ENCODE measurements at regions not wholly inside any gene's neighbourhood (a gene's known extent, or its start where the extent isn't known, plus 50 kb on each side); places are given as distances from the start of the nearest gene placed in this dataset.

DNA sequence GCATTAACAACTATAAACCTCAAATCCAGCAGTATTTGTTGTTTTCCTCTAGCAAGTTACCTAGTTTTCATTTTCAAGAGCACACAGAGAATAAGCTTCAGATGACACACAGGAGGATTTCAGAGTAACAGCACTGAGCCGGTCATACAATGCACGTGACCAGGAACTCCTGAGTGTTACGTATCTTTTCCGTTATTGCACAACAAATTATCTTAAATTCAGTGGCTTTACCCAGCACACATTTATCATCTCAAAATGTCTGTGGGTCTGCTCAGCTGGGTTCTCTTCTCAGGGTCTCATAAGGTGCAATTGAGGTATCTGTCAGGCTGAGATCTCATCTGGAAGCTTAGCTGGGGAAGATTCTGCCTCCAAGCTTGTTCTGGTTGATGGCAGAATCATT, 379.5 kb upstream of the KLHL29 start:
- ATAC-seq (no peak), DNase-seq (no peak)
- H3K4me1 Mint-ChIP-seq = no peaks in the 10 kb centered on the region
- POLR2A ChIA-PET = no interaction called here
- no peak overlapping the region for H3K4me3 Mint-ChIP-seq
- H3K27me3 Mint-ChIP-seq = peaks cover 0 to 10% (median 6%) of the 10 kb centered on the region in 5 donors
- no peaks in the 10 kb centered on the region for H3K36me3 Mint-ChIP-seq
- peaks cover 0 to 8% (median 0%) of the 10 kb centered on the region in 9 donors for H3K9me3 Mint-ChIP-seq
- H3K27ac Mint-ChIP-seq = no peak overlapping the region

GRCh38 chr2:23007631-23008235, 377.2 kb upstream of the KLHL29 start:
- H3K27ac Mint-ChIP-seq = no peak overlapping the region
- H3K4me1 Mint-ChIP-seq = no peaks in the 10 kb centered on the region
- DNase-seq (no peak), ATAC-seq (no peak)
- H3K36me3 Mint-ChIP-seq = no peaks in the 10 kb centered on the region
- POLR2A ChIA-PET = no interaction called here
- H3K4me3 Mint-ChIP-seq = no peak overlapping the region
- peaks cover 0 to 10% (median 7%) of the 10 kb centered on the region in 5 donors for H3K27me3 Mint-ChIP-seq
- H3K9me3 Mint-ChIP-seq = no peaks in the 10 kb centered on the region

DNA sequence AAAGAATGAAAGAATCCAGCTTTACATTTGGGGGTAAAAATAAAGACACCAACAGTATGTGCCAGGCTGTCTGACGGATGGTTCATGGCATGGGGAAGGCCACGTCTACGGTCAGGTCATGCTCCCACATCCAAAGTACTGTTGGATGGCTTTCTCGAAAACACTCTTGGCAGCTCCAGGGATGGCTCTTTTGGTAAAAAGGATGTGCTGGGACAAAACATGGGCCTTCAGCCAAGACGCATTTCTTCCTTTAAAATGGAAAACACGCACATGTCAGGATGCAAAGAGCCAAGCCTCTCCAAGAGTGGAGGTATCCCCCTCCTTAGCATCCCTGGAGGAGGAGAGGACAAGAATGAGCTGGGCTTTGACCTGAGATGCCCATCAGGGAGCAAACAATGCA, 376.5 kb upstream of the KLHL29 start:
- Mint-ChIP-seq H3K9me3 (no peaks in the 10 kb centered on the region), H3K4me1 (no peaks in the 10 kb centered on the region), H3K27me3 (peaks cover 0 to 10% (median 7%) of the 10 kb centered on the region in 5 donors), H3K36me3 (no peaks in the 10 kb centered on the region), H3K27ac (no peak overlapping the region), H3K4me3 (no peak overlapping the region)
- ATAC-seq (no peak), DNase-seq (no peak)
- POLR2A ChIA-PET = no interaction called here

- Mint-ChIP-seq H3K4me1 (no peaks in the 10 kb centered on the region), H3K9me3 (no peaks in the 10 kb centered on the region), H3K27me3 (peaks cover 0 to 10% (median 7%) of the 10 kb centered on the region in 5 donors), H3K4me3 (no peak overlapping the region), H3K36me3 (no peaks in the 10 kb centered on the region), H3K27ac (no peak overlapping the region)
- ATAC-seq (no peak), DNase-seq (no peak)
- POLR2A ChIA-PET = no interaction called here
Measured at GRCh38 chr2:23008951-23009350, 376.0 kb upstream of the KLHL29 start.

- DNase-seq = no peak
- Mint-ChIP-seq H3K36me3 (no peaks in the 10 kb centered on the region), H3K27ac (no peak overlapping the region), H3K4me1 (no peaks in the 10 kb centered on the region), H3K27me3 (peaks cover 0 to 8% (median 4%) of the 10 kb centered on the region in 5 donors), H3K4me3 (no peak overlapping the region), H3K9me3 (no peaks in the 10 kb centered on the region)
- POLR2A ChIA-PET = no interaction called here
- no peak for ATAC-seq
Measured at GRCh38 chr2:23009545-23010149, 375.3 kb upstream of the KLHL29 start.

GRCh38 chr2:23012499-23012898, 372.5 kb upstream of the KLHL29 start:
- Mint-ChIP-seq H3K27me3 (peaks cover 0 to 6% (median 4%) of the 10 kb centered on the region in 5 donors), H3K4me3 (no peak overlapping the region), H3K36me3 (no peaks in the 10 kb centered on the region), H3K9me3 (no peaks in the 10 kb centered on the region), H3K27ac (no peak overlapping the region), H3K4me1 (no peaks in the 10 kb centered on the region)
- POLR2A ChIA-PET = no interaction called here
- DNase-seq (no peak), ATAC-seq (no peak)

- Mint-ChIP-seq H3K27ac (no peak overlapping the region), H3K27me3 (peaks cover 0 to 8% (median 1%) of the 10 kb centered on the region in 5 donors), H3K9me3 (no peaks in the 10 kb centered on the region), H3K36me3 (no peaks in the 10 kb centered on the region), H3K4me1 (no peaks in the 10 kb centered on the region), H3K4me3 (no peak overlapping the region)
- DNase-seq (no peak), ATAC-seq (no peak)
- POLR2A ChIA-PET = no interaction called here
Measured at GRCh38 chr2:23015651-23016200, 369.3 kb upstream of the KLHL29 start.

GRCh38 chr2:23019476-23019875, 365.5 kb upstream of the KLHL29 start:
- Mint-ChIP-seq H3K27me3 (peaks cover 0 to 22% (median 2%) of the 10 kb centered on the region in 5 donors), H3K4me3 (no peak overlapping the region), H3K4me1 (no peaks in the 10 kb centered on the region), H3K9me3 (no peaks in the 10 kb centered on the region), H3K27ac (no peak overlapping the region), H3K36me3 (no peaks in the 10 kb centered on the region)
- DNase-seq (no peak), ATAC-seq (no peak)
- POLR2A ChIA-PET = no interaction called here

DNA sequence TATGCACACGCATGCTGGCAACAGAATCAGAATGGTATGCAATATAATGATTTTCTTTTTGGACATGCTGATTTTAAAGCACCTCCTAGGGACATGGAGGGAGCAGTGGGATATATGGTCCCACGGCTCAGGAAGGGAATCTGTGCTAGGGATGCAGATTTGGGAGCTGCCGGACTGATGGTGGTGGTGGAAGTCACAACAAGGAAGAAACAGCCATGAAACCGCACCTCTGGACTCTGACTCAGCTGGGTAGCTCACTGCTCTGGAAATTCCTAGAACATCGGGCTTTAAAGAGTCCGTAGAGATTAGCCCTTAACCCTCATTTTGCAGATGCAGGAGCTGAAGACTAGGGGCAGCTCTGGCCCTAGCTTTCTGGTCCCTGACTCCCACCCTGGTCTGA, 364.3 kb upstream of the KLHL29 start:
- DNase-seq = no peak
- H3K36me3 Mint-ChIP-seq = no peaks in the 10 kb centered on the region
- H3K4me3 Mint-ChIP-seq = no peak overlapping the region
- H3K4me1 Mint-ChIP-seq = no peaks in the 10 kb centered on the region
- H3K27ac Mint-ChIP-seq = no peak overlapping the region
- ATAC-seq = no peak
- no peaks in the 10 kb centered on the region for H3K9me3 Mint-ChIP-seq
- peaks cover 0 to 34% (median 5%) of the 10 kb centered on the region in 5 donors for H3K27me3 Mint-ChIP-seq
- POLR2A ChIA-PET = no interaction called here

DNA sequence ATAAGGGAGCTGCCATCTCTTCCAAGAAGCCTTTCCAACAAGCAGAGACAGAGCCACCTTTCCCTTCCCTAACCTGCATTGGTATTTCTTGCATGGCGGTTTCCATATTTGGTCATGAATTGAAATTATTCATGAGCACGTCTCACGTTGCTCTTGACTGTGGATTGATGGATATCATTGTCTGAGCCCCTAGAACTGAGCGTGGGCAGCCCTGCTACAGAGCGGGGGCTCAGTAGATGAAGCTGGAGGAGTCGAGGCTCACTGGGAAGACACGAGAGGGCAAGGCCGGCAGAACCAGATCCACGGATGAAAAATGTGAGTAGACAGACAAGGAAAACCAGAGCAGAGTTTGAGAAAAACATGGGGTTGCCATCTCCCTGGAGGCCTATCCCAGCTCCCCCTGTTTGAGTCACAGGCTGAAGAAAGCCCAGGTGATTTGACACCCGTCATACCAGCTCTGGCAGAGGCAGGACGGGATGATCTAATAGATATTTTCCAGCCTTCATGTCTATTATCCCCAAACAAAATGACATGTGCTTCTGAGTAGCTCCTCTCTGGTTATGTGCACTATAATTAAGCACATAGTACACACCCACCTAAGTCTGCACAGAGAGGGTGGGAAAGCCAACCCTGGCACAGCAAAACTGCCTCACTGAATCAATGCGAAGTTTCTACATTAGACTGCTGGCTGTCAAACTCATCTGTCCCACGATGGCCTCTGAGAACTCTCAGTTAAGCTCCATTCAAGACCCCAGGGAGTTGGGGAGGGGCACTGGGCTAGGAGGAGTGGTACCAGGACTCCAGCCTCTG, 363.5 kb upstream of the KLHL29 start:
- no peak overlapping the region for H3K4me3 Mint-ChIP-seq

DNA sequence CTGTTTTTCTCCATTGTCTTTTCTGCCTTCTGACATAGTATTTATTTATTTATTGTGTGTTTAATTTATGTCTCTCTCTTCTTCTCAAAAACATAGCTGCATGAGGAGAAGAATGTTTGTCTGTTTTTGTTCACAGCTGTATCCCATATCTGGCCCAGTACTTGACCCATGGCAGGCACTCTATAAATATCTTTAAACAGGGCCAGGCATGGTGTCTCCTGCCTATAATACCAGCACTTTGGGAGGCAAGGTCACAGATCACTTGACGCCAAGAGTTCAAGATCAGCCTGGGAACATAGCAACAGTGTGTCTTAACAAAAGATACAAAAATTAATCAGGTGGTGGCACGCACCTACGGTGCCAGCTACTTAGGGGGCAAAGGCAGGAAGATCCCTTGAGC, 361.3 kb upstream of the KLHL29 start:
- Mint-ChIP-seq H3K27ac (no peak overlapping the region), H3K27me3 (peaks cover 0 to 49% (median 10%) of the 10 kb centered on the region in 5 donors), H3K4me1 (no peaks in the 10 kb centered on the region), H3K9me3 (peaks cover 0 to 2% (median 0%) of the 10 kb centered on the region in 9 donors), H3K36me3 (no peaks in the 10 kb centered on the region), H3K4me3 (no peak overlapping the region)
- POLR2A ChIA-PET = no interaction called here
- ATAC-seq = no peak
- DNase-seq = no peak

More for the DNA sequence above, 363.5 kb upstream of the KLHL29 start:
- Mint-ChIP-seq H3K27me3 (peaks cover 0 to 42% (median 5%) of the 10 kb centered on the region in 5 donors), H3K36me3 (no peaks in the 10 kb centered on the region), H3K27ac (no peak overlapping the region), H3K4me1 (no peaks in the 10 kb centered on the region), H3K9me3 (no peaks in the 10 kb centered on the region)
- DNase-seq = no peak
- no peak for ATAC-seq
- POLR2A ChIA-PET = no interaction called here

- peaks cover 0 to 2% (median 0%) of the 10 kb centered on the region in 9 donors for H3K9me3 Mint-ChIP-seq
- H3K4me1 Mint-ChIP-seq = no peaks in the 10 kb centered on the region
- POLR2A ChIA-PET = no interaction called here
- H3K4me3 Mint-ChIP-seq = no peak overlapping the region
- ATAC-seq (no peak), DNase-seq (no peak)
- no peaks in the 10 kb centered on the region for H3K36me3 Mint-ChIP-seq
- H3K27me3 Mint-ChIP-seq = peaks cover 0 to 60% (median 10%) of the 10 kb centered on the region in 5 donors
- no peak overlapping the region for H3K27ac Mint-ChIP-seq
Measured at GRCh38 chr2:23026671-23027070, 358.3 kb upstream of the KLHL29 start.

DNA sequence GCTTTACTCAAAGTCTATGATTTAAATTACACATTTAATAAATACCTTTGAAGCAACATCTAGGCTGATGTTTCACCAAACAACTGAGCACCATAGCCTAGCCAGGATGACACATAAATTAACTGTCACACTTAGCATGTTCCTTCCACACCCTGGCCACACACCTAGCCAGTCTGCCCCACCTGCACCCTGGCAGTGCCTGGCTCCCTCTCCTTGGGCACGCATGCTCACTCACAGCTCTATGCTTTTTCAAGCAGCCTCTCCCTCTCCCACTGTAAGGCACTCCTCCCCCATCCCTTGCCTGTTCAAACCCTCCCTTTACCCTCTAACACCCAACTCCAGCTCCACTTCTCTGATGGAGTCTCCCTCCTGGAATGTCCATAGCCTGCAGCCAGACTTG, 357.6 kb upstream of the KLHL29 start:
- peaks cover 0 to 2% (median 0%) of the 10 kb centered on the region in 9 donors for H3K9me3 Mint-ChIP-seq
- H3K27me3 Mint-ChIP-seq = peaks cover 0 to 60% (median 10%) of the 10 kb centered on the region in 5 donors
- no peaks in the 10 kb centered on the region for H3K4me1 Mint-ChIP-seq
- H3K27ac Mint-ChIP-seq = no peak overlapping the region
- no peak overlapping the region for H3K4me3 Mint-ChIP-seq
- H3K36me3 Mint-ChIP-seq = no peaks in the 10 kb centered on the region
- POLR2A ChIA-PET = no interaction called here
- no peak for ATAC-seq
- no peak for DNase-seq
